Effector CD4-positive, alpha-beta T cell (primary cell): ENCODE measurements at regions not wholly inside any gene's neighbourhood (a gene's known extent, or its start where the extent isn't known, plus 50 kb on each side); places are given as distances from the start of the nearest gene placed in this dataset.
"Not testable (repeated sequence)": the region's sequence is repeated elsewhere in the genome, so short reads cannot be mapped to it uniquely, and the experiment has no call there.

Experiments used
- DNase-seq: peaks from one replicate; pipeline ENCODE4 v3.0.0-alpha.2; 2020

GRCh38 chr1:147061880-147062279, 110.4 kb downstream of the PRKAB2 start:
- not testable (repeated sequence) for DNase-seq

- DNase-seq, result no peak
These were observed 115.1 kb downstream of the NBPF12 start for GRCh38 chr1:147053269-147053668.

GRCh38 chr1:147052677-147053076, 114.6 kb downstream of the NBPF12 start:
- DNase-seq, result no peak

GRCh38 chr1:147052143-147052542, 114.0 kb downstream of the NBPF12 start:
- no peak for DNase-seq

- DNase-seq, result no peak
These were observed 113.0 kb downstream of the NBPF12 start for GRCh38 chr1:147051136-147051535.

- no peak for DNase-seq
These were observed 112.5 kb downstream of the NBPF12 start for GRCh38 chr1:147050654-147051053.

- not testable (repeated sequence) for DNase-seq
These were observed 108.8 kb downstream of the NBPF12 start for GRCh38 chr1:147046863-147047394.

GRCh38 chr1:147046189-147046862, 108.2 kb downstream of the NBPF12 start:
- DNase-seq, result no peak
